H1 (cell line): ENCODE measurements at regions not wholly inside any gene's neighbourhood (a gene's known extent, or its start where the extent isn't known, plus 50 kb on each side); places are given as distances from the start of the nearest gene placed in this dataset.

Experiments used
- CTCF ChIA-PET: fragments of 300-600 bp; sonication (Branson Sonifier 250); formaldehyde crosslinking; loops from one replicate; lab custom pipeline; 2021; ENCODE audit not compliant: partially characterized antibody; lab: Charles Lee
- POLR2A ChIA-PET: fragments of 300-600 bp; sonication (Branson Sonifier 250); formaldehyde crosslinking; loops from one replicate; lab custom pipeline; 2021; ENCODE audit warnings: inconsistent platforms; ENCODE audit not compliant: partially characterized antibody; lab: Charles Lee
- DNase-seq, 2 experiments: peaks; one replicate each; pipeline versions ENCODE4 v3.0.0 to v3.0.0-alpha.2; 2010 to 2022; ENCODE audit warnings: low spot score in 2 of 2, low read depth in 1 of 2, mixed read lengths in 1 of 2
- FAIRE-seq: peaks from 2 replicates; lab custom pipeline; 2011; peaks lifted over from hg19 to GRCh38; lab: Jason Lieb, UNC
- H2AFZ ChIP-seq: 2 replicates; pipeline ENCODE4 v1.8.1; 2012; ENCODE audit warnings: low read length, inconsistent platforms
- H2AK5ac ChIP-seq: 2 replicates; pipeline ENCODE4 v1.6.1; 2013; ENCODE audit warnings: low read depth, low read length
- H2BK120ac ChIP-seq: replicated peaks from 2 replicates; pipeline ENCODE3; 2013; ENCODE audit warnings: low read depth, low read length, inconsistent platforms
- H2BK12ac ChIP-seq: 2 replicates; pipeline ENCODE4 v1.6.1; 2013; ENCODE audit warnings: low read depth, low read length
- H2BK15ac ChIP-seq: 2 replicates; pipeline ENCODE4 v1.6.1; 2013; ENCODE audit warnings: low read length
- H2BK20ac ChIP-seq: 2 replicates; pipeline ENCODE4 v1.6.1; 2013; ENCODE audit warnings: low read length
- H2BK5ac ChIP-seq: 2 replicates; pipeline ENCODE4 v1.6.1; 2013; ENCODE audit warnings: low read depth, low read length
- H3K14ac ChIP-seq: 2 replicates; pipeline ENCODE4 v1.6.1; 2013; ENCODE audit warnings: inconsistent platforms; ENCODE audit not compliant: insufficient read length
- H3K18ac ChIP-seq: 2 replicates; pipeline ENCODE4 v1.6.1; 2013; ENCODE audit warnings: low read length; ENCODE audit errors: extremely low read depth
- H3K23ac ChIP-seq: 2 replicates; pipeline ENCODE4 v1.6.1; 2013; ENCODE audit warnings: inconsistent platforms; ENCODE audit not compliant: insufficient read length
- H3K23me2 ChIP-seq: 2 replicates; pipeline ENCODE4 v1.6.1; 2013; ENCODE audit warnings: low read depth, low read length
- H3K27ac ChIP-seq: 2 replicates; pipeline ENCODE4 v1.6.1; 2011; ENCODE audit warnings: low read depth, low read length, inconsistent platforms
- H3K27me3 ChIP-seq, 4 experiments: replicated peaks in 1 of 4; 1 replicate in 1 of 4; 2 replicates in 3 of 4; pipeline versions ENCODE4 v1.6.1 to v1.8.1; 2011 to 2013; ENCODE audit warnings: low read length in 3 of 4, mild to moderate bottlenecking in 3 of 4, inconsistent platforms in 2 of 4, mixed read lengths in 2 of 4, moderate library complexity in 1 of 4; ENCODE audit not compliant: control insufficient read depth in 3 of 4, insufficient read depth in 3 of 4; ENCODE audit errors: extremely low read depth in 1 of 4
- H3K36me3 ChIP-seq, 4 experiments: 2 replicates each; pipeline versions ENCODE4 v1.6.1 to v1.8.1; 2011 to 2013; ENCODE audit warnings: mild to moderate bottlenecking in 4 of 4, low read length in 3 of 4, moderate library complexity in 2 of 4, control low read depth in 1 of 4, inconsistent platforms in 1 of 4; ENCODE audit not compliant: insufficient read depth in 4 of 4, control insufficient read depth in 2 of 4
- H3K4ac ChIP-seq: replicated peaks from 2 replicates; pipeline ENCODE3; 2013; ENCODE audit warnings: low read length, low read depth, mixed read lengths, inconsistent platforms; ENCODE audit not compliant: insufficient read length
- H3K4me1 ChIP-seq, 4 experiments: replicated peaks in 1 of 4; 1 replicate in 1 of 4; 2 replicates in 3 of 4; pipeline versions ENCODE4 v1.6.1 to v1.8.1; 2011 to 2013; ENCODE audit warnings: low read length in 3 of 4, inconsistent platforms in 2 of 4, mixed read lengths in 1 of 4; ENCODE audit not compliant: insufficient read depth in 4 of 4, control insufficient read depth in 3 of 4
- H3K4me2 ChIP-seq, 2 experiments: 2 replicates each; pipeline versions ENCODE4 v1.6.1 to v1.8.1; 2011 to 2013; ENCODE audit warnings: low read depth in 2 of 2, low read length in 2 of 2, control low read depth in 1 of 2, inconsistent platforms in 1 of 2, mild to moderate bottlenecking in 1 of 2; ENCODE audit not compliant: insufficient read depth in 1 of 2
- H3K4me3 ChIP-seq, 4 experiments: fragments of 200-600, 300-600 bp in 1 of 4; sonication (generic), shearing (Covaris generic), sonication (Bioruptor Twin) in 1 of 4; 2 replicates each; pipeline versions ENCODE4 v1.5.1 to v1.8.1; 2011 to 2016; ENCODE audit warnings: low read length in 4 of 4, low read depth in 3 of 4, control low read depth in 2 of 4, inconsistent platforms in 2 of 4, mild to moderate bottlenecking in 2 of 4, mixed read lengths in 1 of 4, moderate library complexity in 1 of 4; ENCODE audit not compliant: insufficient read depth in 2 of 4; ENCODE audit errors: extremely low read depth in 1 of 4
- H3K56ac ChIP-seq: replicated peaks from 2 replicates; pipeline ENCODE3; 2013; ENCODE audit warnings: low read depth, mild to moderate bottlenecking, mixed read lengths, low read length, inconsistent platforms; ENCODE audit not compliant: insufficient read length
- H3K79me1 ChIP-seq: 2 replicates; pipeline ENCODE4 v1.6.1; 2013; ENCODE audit warnings: low read depth, low read length, control low read depth
- H3K79me2 ChIP-seq, 2 experiments: 2 replicates each; pipeline versions ENCODE4 v1.6.1 to v1.8.1; 2012 to 2013; ENCODE audit warnings: low read length in 2 of 2, mild to moderate bottlenecking in 2 of 2, inconsistent platforms in 1 of 2; ENCODE audit not compliant: insufficient read depth in 2 of 2, control insufficient read depth in 1 of 2
- H3K9ac ChIP-seq, 4 experiments: replicated peaks in 1 of 4; 1 replicate in 1 of 4; 2 replicates in 3 of 4; pipeline versions ENCODE4 v1.6.1 to v1.8.1; 2011 to 2013; ENCODE audit warnings: low read depth in 3 of 4, low read length in 3 of 4, control low read depth in 2 of 4, mild to moderate bottlenecking in 2 of 4, moderate library complexity in 2 of 4, inconsistent platforms in 1 of 4; ENCODE audit errors: extremely low read depth in 1 of 4
- H3K9me3 ChIP-seq, 2 experiments: 2 replicates each; pipeline versions ENCODE4 v1.6.1 to v1.8.1; 2012 to 2013; ENCODE audit warnings: mild to moderate bottlenecking in 2 of 2, moderate library complexity in 2 of 2, control low read depth in 1 of 2, inconsistent platforms in 1 of 2, low read depth in 1 of 2, low read length in 1 of 2, mixed read lengths in 1 of 2; ENCODE audit not compliant: insufficient read depth in 2 of 2
- H4K20me1 ChIP-seq, 2 experiments: replicated peaks in 1 of 2; 2 replicates each; pipeline versions ENCODE3 to v1.8.1; 2011 to 2013; ENCODE audit warnings: inconsistent platforms in 2 of 2, low read length in 2 of 2, mild to moderate bottlenecking in 1 of 2; ENCODE audit not compliant: insufficient read depth in 2 of 2, control insufficient read depth in 1 of 2
- H4K5ac ChIP-seq: 2 replicates; pipeline ENCODE4 v1.6.1; 2013; ENCODE audit warnings: low read length, low read depth, mixed read lengths, inconsistent platforms; ENCODE audit not compliant: insufficient read length
- H4K8ac ChIP-seq: 2 replicates; pipeline ENCODE4 v1.8.0; 2013; ENCODE audit warnings: mild to moderate bottlenecking, moderate library complexity, low read length, inconsistent platforms; ENCODE audit not compliant: insufficient read depth; ENCODE audit errors: extremely low read depth
- H4K91ac ChIP-seq: replicated peaks from 2 replicates; pipeline ENCODE3; 2013; ENCODE audit warnings: low read length, mixed read lengths, inconsistent platforms; ENCODE audit not compliant: insufficient read length
- BCL11A ChIP-seq, 2 experiments: IDR thresholded peaks; one replicate each; pipeline ENCODE4 v1.6.1; 2011; ENCODE audit warnings: low read depth in 2 of 2, low read length in 2 of 2, mild to moderate bottlenecking in 2 of 2
- CTBP2 ChIP-seq: IDR thresholded peaks from 2 replicates; pipeline ENCODE4 v1.7.0; 2011; ENCODE audit warnings: borderline replicate concordance, mild to moderate bottlenecking, moderate library complexity, mixed read lengths, low read length; ENCODE audit not compliant: insufficient read depth, insufficient read length
- EGR1 ChIP-seq: IDR thresholded peaks from 2 replicates; pipeline ENCODE4 v1.6.1; 2011; ENCODE audit warnings: low read depth, low read length, borderline replicate concordance
- JUND ChIP-seq: IDR thresholded peaks from 2 replicates; pipeline ENCODE4 v1.6.1; 2011; ENCODE audit warnings: mild to moderate bottlenecking, improper control_type of control experiment, low read length
- KDM1A ChIP-seq: fragments of 200-600, 300-600 bp; sonication (generic); IDR thresholded peaks from 2 replicates; pipeline ENCODE4 v1.7.1; 2016; ENCODE audit warnings: mild to moderate bottlenecking, low read length, borderline replicate concordance
- KDM4A ChIP-seq: IDR thresholded peaks from one replicate; pipeline ENCODE4 v1.7.1; 2012; ENCODE audit warnings: low read depth, mild to moderate bottlenecking, moderate library complexity, low read length, inconsistent platforms; ENCODE audit not compliant: severe bottlenecking
- RBBP5 ChIP-seq: IDR thresholded peaks from 2 replicates; pipeline ENCODE4 v1.7.1; 2012; ENCODE audit warnings: low read depth, mild to moderate bottlenecking, inconsistent platforms, low read length, moderate library complexity, borderline replicate concordance
- SUZ12 ChIP-seq: fragments of 200-600 bp; sonication (generic); IDR thresholded peaks from 2 replicates; pipeline ENCODE4 v1.6.1; 2012; ENCODE audit warnings: mild to moderate bottlenecking, inconsistent platforms, low read length, moderate library complexity, mixed read lengths
- TEAD4 ChIP-seq: IDR thresholded peaks from 2 replicates; pipeline ENCODE4 v1.6.1; 2012; ENCODE audit warnings: low read depth, low read length, inconsistent platforms, mixed read lengths
- ZNF274 ChIP-seq: IDR thresholded peaks from 2 replicates; pipeline ENCODE4 v1.7.0; 2012; ENCODE audit warnings: low read length, borderline replicate concordance; ENCODE audit errors: extremely low read depth
- WGBS, 2 experiments: shearing (Covaris generic) in 1 of 2; methylation state at CpG; one replicate each; pipeline versions ENCODE4 v1.1.6 to v1.1.7; 2013 to 2015; ENCODE audit warnings: low lambda C conversion rate in 2 of 2, mixed read lengths in 2 of 2, inconsistent platforms in 1 of 2, low coverage in 1 of 2, missing lambda C conversion rate in 1 of 2; ENCODE audit not compliant: insufficient replicate concordance in 2 of 2, insufficient coverage in 1 of 2, insufficient read length in 1 of 2; ENCODE audit errors: extremely low coverage in 1 of 2, missing lambda C conversion rate in 1 of 2; 5-methylcytosine and 5-hydroxymethylcytosine counted together
- TF ChIP-seq, protein P1 (sequence below): IDR thresholded peaks from 2 replicates; pipeline ENCODE4 v1.6.1; 2011; ENCODE audit warnings: low read length, improper control_type of control experiment
- TF ChIP-seq, protein P2 (sequence below): IDR thresholded peaks from 2 replicates; pipeline ENCODE4 v1.6.1; 2012; ENCODE audit warnings: inconsistent platforms

DNA sequence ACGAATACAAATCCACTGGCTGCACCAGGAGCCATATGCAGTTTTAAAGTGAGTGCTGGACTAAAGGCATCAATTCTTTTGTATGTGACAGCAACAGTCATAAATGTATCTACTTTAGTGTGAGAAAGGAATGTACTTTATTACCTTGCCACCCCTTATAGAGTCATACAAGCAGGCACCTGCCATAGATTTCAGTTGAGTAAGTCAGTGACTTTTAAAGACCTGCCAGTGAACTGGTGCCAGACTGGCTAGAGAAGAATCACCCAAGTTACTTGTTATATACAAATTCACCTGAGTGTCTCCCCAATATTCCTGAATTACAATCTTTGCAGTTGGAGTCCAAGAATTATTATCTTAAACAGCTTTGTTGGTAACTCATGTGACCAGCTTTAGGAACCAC, 547.9 kb downstream of the COL12A1 start:
- Histone ChIP-seq H3K14ac (no peak overlapping the region), H3K79me1 (no peaks in the 10 kb centered on the region), H3K36me3 (no peaks in the 10 kb centered on the region), H2BK5ac (no peak overlapping the region), H3K9me3 (peaks cover 7 to 11% of the 10 kb centered on the region in 2 experiments; a peak in 2 of 4 replicates), H3K4ac (no peak overlapping the region), H3K23ac (no peak overlapping the region), H4K20me1 (no peaks in the 10 kb centered on the region), H2AFZ (no peak overlapping the region), H3K27me3 (no peaks in the 10 kb centered on the region), H4K8ac (no peak overlapping the region), H3K4me3 (no peak overlapping the region), H3K18ac (no peak overlapping the region), H2BK15ac (no peak overlapping the region), H3K27ac (no peak overlapping the region), H4K5ac (no peak overlapping the region), H3K79me2 (no peaks in the 10 kb centered on the region), H3K56ac (no peak overlapping the region), H3K9ac (no peak overlapping the region), H3K4me2 (no peak overlapping the region), H2BK20ac (no peak overlapping the region), H4K91ac (no peak overlapping the region), H2BK120ac (no peak overlapping the region), H3K23me2 (no peaks in the 10 kb centered on the region), H2BK12ac (no peak overlapping the region), H3K4me1 (no peaks in the 10 kb centered on the region), H2AK5ac (no peak overlapping the region)
- FAIRE-seq (no peak), DNase-seq (no peak)
- ChIA-PET CTCF (interaction anchor here (0.6 kb wide), 1 partner anchor 169 kb away, joined by 5 read pairs; no protein-coding TSS in a partner anchor), POLR2A (no interaction called here)
- 86% methylated on average over 1 of the region's 1 CpG; no CpG with 5 or more reads in 1 of the 2 experiments for WGBS, 2 experiments
- TF ChIP-seq TEAD4 (no peak), BCL11A (IDR thresholded peaks at IDR 0.05; ENCODE audit: low read depth in 2 of 2, low read length in 2 of 2) (no peak), JUND (no peak), KDM1A (no peak), RBBP5 (no peak), ZNF274 (no peak), KDM4A (no peak), CTBP2 (no peak), SUZ12 (no peak), EGR1 (no peak)
- TF ChIP-seq, protein P1, sequence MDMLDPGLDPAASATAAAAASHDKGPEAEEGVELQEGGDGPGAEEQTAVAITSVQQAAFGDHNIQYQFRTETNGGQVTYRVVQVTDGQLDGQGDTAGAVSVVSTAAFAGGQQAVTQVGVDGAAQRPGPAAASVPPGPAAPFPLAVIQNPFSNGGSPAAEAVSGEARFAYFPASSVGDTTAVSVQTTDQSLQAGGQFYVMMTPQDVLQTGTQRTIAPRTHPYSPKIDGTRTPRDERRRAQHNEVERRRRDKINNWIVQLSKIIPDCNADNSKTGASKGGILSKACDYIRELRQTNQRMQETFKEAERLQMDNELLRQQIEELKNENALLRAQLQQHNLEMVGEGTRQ = no peak
- TF ChIP-seq, protein P2, sequence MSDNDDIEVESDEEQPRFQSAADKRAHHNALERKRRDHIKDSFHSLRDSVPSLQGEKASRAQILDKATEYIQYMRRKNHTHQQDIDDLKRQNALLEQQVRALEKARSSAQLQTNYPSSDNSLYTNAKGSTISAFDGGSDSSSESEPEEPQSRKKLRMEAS = no peak
- TF ChIP-seq, all 59 proteins: peak for 0
